HEK293T (cell line): ENCODE measurements at regions not wholly inside any gene's neighbourhood (a gene's known extent, or its start where the extent isn't known, plus 50 kb on each side); places are given as distances from the start of the nearest gene placed in this dataset.

Source experiments
- CTCF ChIA-PET: fragments of 350-600 bp; formaldehyde crosslinking; extraction: SDS; loops from one replicate; lab custom pipeline; 2021; ENCODE audit warnings: antibody characterized with exemption, inconsistent platforms; lab: Yijun Ruan, JAX
- POLR2A ChIA-PET: fragments of 350-600 bp; formaldehyde crosslinking; extraction: SDS; loops from one replicate; lab custom pipeline; 2020; ENCODE audit warnings: antibody characterized with exemption, inconsistent platforms; lab: Yijun Ruan, JAX
- DNase-seq: peaks from one replicate; pipeline ENCODE4 v3.0.0; 2012; ENCODE audit warnings: mixed read lengths; ENCODE audit errors: extremely low spot score
- ARNT ChIP-seq: fragments of 450-650 bp; IDR thresholded peaks from 2 replicates; pipeline ENCODE4 v1.6.1; 2017; ENCODE audit warnings: mild to moderate bottlenecking
- BHLHE40 ChIP-seq: fragments of 450-650 bp; IDR thresholded peaks from 2 replicates; pipeline ENCODE4 v1.6.1; 2016; ENCODE audit warnings: mild to moderate bottlenecking, moderate library complexity, borderline replicate concordance
- CTBP1 ChIP-seq: fragments of 450-650 bp; IDR thresholded peaks from 2 replicates; pipeline ENCODE4 v1.6.1; 2016; ENCODE audit warnings: borderline replicate concordance
- ELF4 ChIP-seq: fragments of 450-650 bp; IDR thresholded peaks from 2 replicates; pipeline ENCODE4 v1.6.1; 2017; ENCODE audit warnings: antibody characterized with exemption
- FOXA1 ChIP-seq: fragments of 450-650 bp; IDR thresholded peaks from 2 replicates; pipeline ENCODE4 v1.6.1; 2016; ENCODE audit warnings: mild to moderate bottlenecking
- FOXK2 ChIP-seq: fragments of 450-650 bp; IDR thresholded peaks from 2 replicates; pipeline ENCODE4 v1.6.1; 2016; ENCODE audit warnings: mild to moderate bottlenecking
- FOXM1 ChIP-seq: fragments of 450-650 bp; IDR thresholded peaks from 2 replicates; pipeline ENCODE4 v1.6.1; 2017; ENCODE audit warnings: mild to moderate bottlenecking, borderline replicate concordance
- HDGF ChIP-seq: fragments of 450-650 bp; IDR thresholded peaks from 2 replicates; pipeline ENCODE4 v1.6.1; 2017; ENCODE audit warnings: antibody characterized with exemption, borderline replicate concordance
- L3MBTL2 ChIP-seq: fragments of 450-650 bp; conservative IDR thresholded peaks from 2 replicates; pipeline ENCODE4 v1.6.1; 2016; ENCODE audit warnings: mild to moderate bottlenecking
- LEF1 ChIP-seq: fragments of 450-650 bp; IDR thresholded peaks from 2 replicates; pipeline ENCODE4 v1.6.1; 2017; ENCODE audit warnings: mild to moderate bottlenecking, borderline replicate concordance
- NFRKB ChIP-seq: fragments of 450-650 bp; IDR thresholded peaks from 2 replicates; pipeline ENCODE4 v1.6.1; 2016; ENCODE audit warnings: mild to moderate bottlenecking, moderate library complexity
- SP1 ChIP-seq: fragments of 450-650 bp; IDR thresholded peaks from 2 replicates; pipeline ENCODE4 v1.6.1; 2017
- SUZ12 ChIP-seq: fragments of 450-650 bp; IDR thresholded peaks from 2 replicates; pipeline ENCODE4 v1.6.1; 2016; ENCODE audit warnings: mild to moderate bottlenecking
- TARDBP ChIP-seq: fragments of 450-650 bp; IDR thresholded peaks from 2 replicates; pipeline ENCODE4 v1.6.1; 2016
- ZNF384 ChIP-seq: fragments of 450-650 bp; IDR thresholded peaks from 2 replicates; pipeline ENCODE4 v1.6.1; 2016
- TF ChIP-seq, protein P1 (sequence below): fragments of 450-650 bp; IDR thresholded peaks from 2 replicates; pipeline ENCODE4 v1.6.1; 2016

DNA sequence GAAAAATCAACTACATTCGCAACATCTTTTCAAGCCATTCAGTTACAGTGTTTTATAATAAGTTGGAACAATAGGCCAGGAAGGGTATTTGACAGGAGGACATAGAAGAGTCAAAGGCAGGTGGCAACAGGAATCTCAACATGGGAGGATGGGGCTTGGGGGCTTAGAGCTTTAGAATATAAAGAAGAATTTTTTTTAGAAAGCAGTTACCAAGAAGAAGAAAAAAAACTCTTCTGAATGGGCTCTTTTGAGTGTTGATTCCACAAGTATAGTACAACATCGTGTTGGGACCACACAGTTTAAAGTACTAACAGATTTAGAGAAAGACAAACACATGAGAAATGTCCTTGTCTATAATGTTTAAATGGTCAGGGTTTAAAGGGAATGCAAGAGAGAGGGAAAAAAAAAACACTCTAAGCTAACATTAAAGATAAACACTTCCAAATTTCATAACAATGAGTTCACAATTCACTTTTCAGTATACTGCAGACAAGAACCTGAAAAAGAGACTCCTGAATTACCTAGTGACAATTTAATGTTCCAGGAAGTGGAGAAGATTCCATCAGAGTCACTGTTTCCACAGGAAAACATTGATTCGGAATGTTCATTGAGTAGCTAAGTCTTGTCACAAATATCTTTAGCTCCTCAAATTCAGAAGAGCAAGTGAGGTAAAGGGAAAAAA is 282.3 kb downstream of the DEPDC1B start:
- DNase-seq, result no peak
- ChIA-PET CTCF (no interaction called here), POLR2A (no interaction called here)
- TF ChIP-seq L3MBTL2 (no peak), LEF1 (no peak), CTBP1 (no peak), SP1 (no peak), NFRKB (no peak), SUZ12 (no peak), FOXA1 (no peak), ARNT (no peak), ELF4 (no peak), HDGF (no peak), ZNF384 (no peak)

DNA sequence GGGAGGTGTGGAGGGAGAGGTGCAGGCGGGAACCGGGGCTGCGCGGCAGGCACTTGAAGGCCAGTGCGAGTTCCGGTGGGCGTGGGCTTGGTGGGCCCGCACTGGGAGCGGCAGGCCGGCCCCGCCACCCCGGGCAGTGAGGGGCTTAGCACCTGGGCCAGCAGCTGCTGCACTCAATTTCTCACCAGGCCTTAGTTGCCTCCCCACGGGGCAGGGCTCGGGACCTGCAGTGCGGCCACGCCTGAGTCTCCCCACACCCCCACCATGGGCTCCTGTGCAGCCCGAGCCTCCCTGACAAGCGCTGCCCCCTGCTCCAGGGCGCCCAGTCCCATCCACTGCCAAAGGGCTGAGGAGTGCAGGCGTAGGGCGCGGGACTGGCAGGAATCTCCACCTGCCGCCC is 284.5 kb downstream of the DEPDC1B start:
- CTCF ChIA-PET, result no interaction called here
- DNase-seq, result no peak
- POLR2A ChIA-PET, result no interaction called here

DNA sequence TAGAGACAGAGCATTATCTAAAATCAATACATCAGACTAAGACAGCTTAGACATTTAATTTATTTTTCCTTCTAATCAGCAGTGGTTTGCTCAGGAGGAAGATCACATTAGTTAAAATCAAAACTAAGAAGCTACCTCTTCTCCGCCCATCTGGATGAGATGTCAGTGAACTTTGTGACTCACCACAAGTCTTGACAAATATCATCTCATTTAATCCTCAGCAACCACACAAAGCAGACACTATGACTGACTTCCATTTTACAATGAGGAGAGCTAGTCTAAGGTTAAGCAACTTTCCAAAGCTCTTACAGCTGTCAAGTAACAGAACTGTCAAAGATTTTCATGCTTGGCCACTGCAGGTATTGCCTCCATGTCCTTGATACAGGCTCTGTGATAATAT is 289.5 kb downstream of the DEPDC1B start:
- POLR2A ChIA-PET, result no interaction called here
- DNase-seq, result no peak
- CTCF ChIA-PET, result no interaction called here
- no peak for TF ChIP-seq CTBP1
- TF ChIP-seq FOXA1, result no peak
- TF ChIP-seq HDGF, result no peak
- no peak for TF ChIP-seq FOXM1
- TF ChIP-seq SUZ12, result no peak
- TF ChIP-seq ZNF384, result no peak
- TF ChIP-seq ARNT, result no peak
- TF ChIP-seq, protein P1, sequence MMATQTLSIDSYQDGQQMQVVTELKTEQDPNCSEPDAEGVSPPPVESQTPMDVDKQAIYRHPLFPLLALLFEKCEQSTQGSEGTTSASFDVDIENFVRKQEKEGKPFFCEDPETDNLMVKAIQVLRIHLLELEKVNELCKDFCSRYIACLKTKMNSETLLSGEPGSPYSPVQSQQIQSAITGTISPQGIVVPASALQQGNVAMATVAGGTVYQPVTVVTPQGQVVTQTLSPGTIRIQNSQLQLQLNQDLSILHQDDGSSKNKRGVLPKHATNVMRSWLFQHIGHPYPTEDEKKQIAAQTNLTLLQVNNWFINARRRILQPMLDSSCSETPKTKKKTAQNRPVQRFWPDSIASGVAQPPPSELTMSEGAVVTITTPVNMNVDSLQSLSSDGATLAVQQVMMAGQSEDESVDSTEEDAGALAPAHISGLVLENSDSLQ, result no peak
- no peak for TF ChIP-seq FOXK2
- TF ChIP-seq LEF1, result no peak

More for the DNA sequence above, 284.5 kb downstream of the DEPDC1B start:
- no peak for TF ChIP-seq TARDBP
- TF ChIP-seq NFRKB, result no peak
- TF ChIP-seq LEF1, result no peak
- no peak for TF ChIP-seq ZNF384
- TF ChIP-seq ELF4, result no peak
- no peak for TF ChIP-seq HDGF
- no peak for TF ChIP-seq L3MBTL2
- TF ChIP-seq, protein P1, result no peak
- no peak for TF ChIP-seq SUZ12
- no peak for TF ChIP-seq CTBP1
- no peak for TF ChIP-seq FOXA1

DNA sequence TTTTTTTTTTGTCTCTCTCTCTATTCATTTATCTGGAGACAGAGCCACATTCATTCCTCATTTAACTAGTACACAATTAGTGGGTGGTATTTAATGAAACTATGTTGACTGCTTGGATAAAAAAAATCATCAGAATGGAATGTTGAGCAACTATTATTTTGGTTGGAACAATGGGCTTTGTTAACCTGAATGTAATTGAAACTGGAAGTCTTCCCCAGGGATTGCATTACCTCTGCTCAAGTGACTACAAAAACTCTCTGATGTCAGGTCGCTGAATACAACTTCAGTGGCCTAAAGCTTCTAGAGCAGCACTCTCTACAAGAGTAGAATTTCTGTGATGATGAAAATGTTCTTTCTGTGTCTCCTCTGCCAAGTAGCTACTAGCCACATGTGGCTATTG is 295.8 kb downstream of the DEPDC1B start:
- CTCF ChIA-PET, result no interaction called here
- TF ChIP-seq L3MBTL2, result no peak
- no peak for TF ChIP-seq HDGF
- no peak for TF ChIP-seq FOXK2
- TF ChIP-seq ELF4, result no peak
- TF ChIP-seq NFRKB, result no peak
- TF ChIP-seq ARNT, result no peak
- TF ChIP-seq BHLHE40, result no peak
- no peak for TF ChIP-seq CTBP1
- TF ChIP-seq LEF1, result no peak
- TF ChIP-seq, protein P1, result no peak
- TF ChIP-seq FOXM1, result no peak
- no peak for TF ChIP-seq SUZ12
- TF ChIP-seq TARDBP, result no peak
- TF ChIP-seq FOXA1, result no peak
- no peak for TF ChIP-seq SP1
- no peak for TF ChIP-seq ZNF384
- POLR2A ChIA-PET, result no interaction called here
- no peak for DNase-seq

DNA sequence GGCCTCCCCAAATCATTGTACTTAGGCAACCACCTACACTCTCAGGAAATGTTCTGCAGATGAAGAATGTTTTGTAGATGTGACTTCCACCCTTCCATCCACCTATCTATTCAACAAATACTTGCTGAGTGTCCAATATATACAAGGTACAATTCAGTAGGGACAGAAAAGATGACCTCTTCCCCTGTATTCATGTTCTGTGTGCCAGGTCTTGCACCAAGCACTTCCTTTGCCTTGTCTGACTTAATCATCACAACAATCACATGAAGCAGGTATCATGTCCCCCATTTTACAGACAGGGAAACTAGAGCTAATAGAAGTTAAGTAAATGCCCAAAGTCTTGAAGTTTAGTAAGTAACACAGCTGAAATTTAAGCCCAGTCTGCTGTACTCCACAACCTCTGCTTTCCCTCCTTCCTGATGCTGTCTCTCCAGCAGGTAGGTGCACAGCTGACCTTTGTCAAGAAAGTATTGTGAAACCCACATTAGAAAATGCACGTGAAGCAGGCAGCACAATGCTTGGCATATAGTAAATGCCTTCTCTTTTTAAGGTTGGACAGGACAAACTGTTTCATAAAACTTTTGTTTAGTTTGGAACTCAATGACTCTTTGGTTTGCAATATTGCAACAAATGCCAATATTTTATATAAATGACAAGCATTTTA is 296.5 kb downstream of the DEPDC1B start:
- CTCF ChIA-PET, result no interaction called here
- TF ChIP-seq ELF4, result no peak
- TF ChIP-seq SP1, result no peak
- no peak for TF ChIP-seq BHLHE40
- no peak for TF ChIP-seq CTBP1
- no peak for TF ChIP-seq FOXA1
- no peak for TF ChIP-seq FOXM1
- TF ChIP-seq TARDBP, result no peak
- no peak for TF ChIP-seq ARNT
- TF ChIP-seq L3MBTL2, result no peak
- no peak for TF ChIP-seq NFRKB
- TF ChIP-seq LEF1, result no peak
- no peak for TF ChIP-seq HDGF
- TF ChIP-seq SUZ12, result no peak
- TF ChIP-seq, protein P1, result no peak
- no peak for TF ChIP-seq FOXK2
- TF ChIP-seq ZNF384, result no peak
- DNase-seq, result no peak
- POLR2A ChIA-PET, result no interaction called here
